ENCODE measurements at regions not wholly inside any gene's neighbourhood (a gene's known extent, or its start where the extent isn't known, plus 50 kb on each side); places are given as distances from the start of the nearest gene placed in this dataset.

DNA sequence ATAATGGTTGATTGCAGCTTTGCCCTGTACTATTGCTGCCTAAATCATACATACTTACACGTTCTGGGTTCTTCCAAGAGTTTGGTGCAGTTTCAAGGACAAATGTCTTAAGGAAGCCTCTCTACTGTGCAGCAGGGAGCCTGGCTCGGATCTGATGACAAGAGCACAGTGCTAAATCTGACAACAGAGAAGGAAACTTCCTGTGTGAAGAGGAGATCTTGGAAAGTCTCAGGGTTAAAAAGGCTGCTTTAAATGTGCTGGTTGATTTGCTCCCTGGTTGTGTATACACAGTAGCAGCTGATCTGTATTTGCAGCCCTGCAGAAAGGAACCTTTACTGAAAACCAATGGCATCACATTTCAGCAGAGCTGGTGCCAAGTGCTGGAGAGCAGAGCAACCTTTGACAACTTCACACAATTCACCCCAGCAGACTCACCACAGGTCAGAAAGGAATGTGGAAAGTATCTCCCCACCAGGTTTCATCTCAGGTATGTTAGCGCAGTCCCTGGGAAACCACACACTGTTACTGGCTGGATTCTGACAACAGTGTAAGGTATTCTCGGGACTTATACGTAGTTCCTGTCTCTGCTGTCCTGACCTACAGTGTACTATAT, 355.0 kb upstream of the ESRRG start (continued):
- TF ChIP-seq, protein P1, sequence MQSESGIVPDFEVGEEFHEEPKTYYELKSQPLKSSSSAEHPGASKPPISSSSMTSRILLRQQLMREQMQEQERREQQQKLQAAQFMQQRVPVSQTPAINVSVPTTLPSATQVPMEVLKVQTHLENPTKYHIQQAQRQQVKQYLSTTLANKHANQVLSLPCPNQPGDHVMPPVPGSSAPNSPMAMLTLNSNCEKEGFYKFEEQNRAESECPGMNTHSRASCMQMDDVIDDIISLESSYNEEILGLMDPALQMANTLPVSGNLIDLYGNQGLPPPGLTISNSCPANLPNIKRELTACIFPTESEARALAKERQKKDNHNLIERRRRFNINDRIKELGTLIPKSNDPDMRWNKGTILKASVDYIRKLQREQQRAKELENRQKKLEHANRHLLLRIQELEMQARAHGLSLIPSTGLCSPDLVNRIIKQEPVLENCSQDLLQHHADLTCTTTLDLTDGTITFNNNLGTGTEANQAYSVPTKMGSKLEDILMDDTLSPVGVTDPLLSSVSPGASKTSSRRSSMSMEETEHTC (IDR thresholded peaks at IDR 0.05): no peak
- TF ChIP-seq POLR2H (tag; IDR thresholded peaks at IDR 0.05; ENCODE audit: low read depth): no peak

DNA sequence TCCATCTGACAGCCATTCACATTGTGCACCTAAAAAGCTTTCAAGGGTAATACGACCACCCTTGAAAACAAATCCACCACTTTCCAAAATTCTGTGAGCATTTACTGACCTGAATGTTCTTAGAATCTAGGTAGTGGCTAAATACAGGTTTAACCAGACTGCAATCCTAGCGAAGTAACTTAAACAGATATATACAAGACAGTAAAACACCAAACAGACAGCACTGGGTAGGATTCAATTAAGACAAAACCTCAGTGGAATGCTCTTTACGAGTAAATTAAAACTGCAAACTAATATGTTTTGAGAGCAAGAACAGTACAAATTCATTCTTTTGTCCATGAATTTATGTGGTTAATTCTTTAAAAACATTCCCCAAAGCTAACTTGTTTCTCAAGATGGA, 354.2 kb upstream of the ESRRG start:
- WGBS (ENCODE audit: insufficient coverage, low coverage, missing lambda C conversion rate): 0% methylated on average over 3 of the region's 3 CpGs
- H4K20me1 ChIP-seq (replicated peaks; ENCODE audit: control insufficient read depth, insufficient read depth, low read length): no peaks in the 10 kb centered on the region
- H3K9me1 ChIP-seq (ENCODE audit: control insufficient read depth, insufficient read depth, low read length): no peaks in the 10 kb centered on the region
- H3K4me1 ChIP-seq (replicated peaks in 1 of 2; ENCODE audit: control insufficient read depth in 2 of 2, insufficient read depth in 2 of 2, low read length in 2 of 2): no peaks in the 10 kb centered on the region
- DNase-seq (ENCODE audit: extremely low read depth in 1 of 4, low spot score in 3 of 4): no peak
- ChIA-PET CTCF (ENCODE audit: low intra/inter-chr PET ratio) (no interaction called here), POLR2A (no interaction called here)
- no peak overlapping the region for H3K9ac ChIP-seq (ENCODE audit: insufficient read depth in 1 of 2, low read depth in 2 of 2, low read length in 2 of 2)
- H2AFZ ChIP-seq (ENCODE audit: low read depth, low read length): no peak overlapping the region
- no peaks in the 10 kb centered on the region for H3K79me2 ChIP-seq (ENCODE audit: control insufficient read depth, insufficient read depth, low read length)
- no peak for FAIRE-seq
- no peak overlapping the region for H3K27ac ChIP-seq (ENCODE audit: extremely low read depth, low read depth, low read length)
- H3K9me3 ChIP-seq (replicated peaks; ENCODE audit: control insufficient read depth, insufficient read depth, low read depth, low read length): no peaks in the 10 kb centered on the region
- BruUV-seq (replicated peaks): no TSS peak
- H3K4me3 ChIP-seq: no peak overlapping the region
- H3K36me3 ChIP-seq (ENCODE audit: control insufficient read depth, insufficient read depth, low read length): no peaks in the 10 kb centered on the region
- in situ Hi-C loops (cut with MboI): no loop called here
- no peak for ATAC-seq
- no peak overlapping the region for H3K4me2 ChIP-seq (ENCODE audit: insufficient read depth, low read length)
- intact Hi-C loops (cut with micrococcal nuclease): no loop called here
- no peaks in the 10 kb centered on the region for H3K27me3 ChIP-seq (ENCODE audit: control insufficient read depth in 2 of 2, insufficient read depth in 2 of 2, low read length in 2 of 2)
- TF ChIP-seq ZZZ3 (IDR thresholded peaks at IDR 0.05) (no peak), ZNF146 (CRISPR knock-in tag; IDR thresholded peaks at IDR 0.05; ENCODE audit: unreplicated experiment) (no peak), SP2 (IDR thresholded peaks at IDR 0.05; ENCODE audit: extremely low read depth, low read depth, low read length, poor library complexity, severe bottlenecking) (no peak), ZBED1 (IDR thresholded peaks at IDR 0.05) (no peak), ZNF143 (CRISPR knock-in tag; IDR thresholded peaks at IDR 0.05) (no peak), YY1 (IDR thresholded peaks at IDR 0.05; ENCODE audit: borderline replicate concordance in 1 of 3, control insufficient read depth in 1 of 3, extremely low read depth in 1 of 3, insufficient read depth in 3 of 3, insufficient read length in 1 of 3, insufficient replicate concordance in 2 of 3, low read depth in 1 of 3, low read length in 2 of 3) (no peak), NFATC3 (IDR thresholded peaks at IDR 0.05) (no peak), MED1 (CRISPR knock-in tag; IDR thresholded peaks at IDR 0.05; ENCODE audit: borderline replicate concordance) (no peak), TRIM24 (IDR thresholded peaks at IDR 0.05) (no peak), KLF13 (tag; IDR thresholded peaks at IDR 0.05; ENCODE audit: borderline replicate concordance, low read depth) (no peak), CAMTA2 (CRISPR knock-in tag; conservative IDR thresholded peaks at IDR 0.05) (no peak), SNRNP70 (optimal IDR thresholded peaks at IDR 0.05; ENCODE audit: low read depth, low read length) (no peak), EZH2 (IDR thresholded peaks at IDR 0.05; ENCODE audit: borderline replicate concordance, low read depth, low read length) (no peak), BHLHE40 (IDR thresholded peaks at IDR 0.05; ENCODE audit: low read length) (no peak), GATAD2B (IDR thresholded peaks at IDR 0.05; ENCODE audit: borderline replicate concordance) (no peak), ZNF561 (CRISPR knock-in tag; conservative IDR thresholded peaks at IDR 0.05) (no peak)
- TF ChIP-seq, protein P2, sequence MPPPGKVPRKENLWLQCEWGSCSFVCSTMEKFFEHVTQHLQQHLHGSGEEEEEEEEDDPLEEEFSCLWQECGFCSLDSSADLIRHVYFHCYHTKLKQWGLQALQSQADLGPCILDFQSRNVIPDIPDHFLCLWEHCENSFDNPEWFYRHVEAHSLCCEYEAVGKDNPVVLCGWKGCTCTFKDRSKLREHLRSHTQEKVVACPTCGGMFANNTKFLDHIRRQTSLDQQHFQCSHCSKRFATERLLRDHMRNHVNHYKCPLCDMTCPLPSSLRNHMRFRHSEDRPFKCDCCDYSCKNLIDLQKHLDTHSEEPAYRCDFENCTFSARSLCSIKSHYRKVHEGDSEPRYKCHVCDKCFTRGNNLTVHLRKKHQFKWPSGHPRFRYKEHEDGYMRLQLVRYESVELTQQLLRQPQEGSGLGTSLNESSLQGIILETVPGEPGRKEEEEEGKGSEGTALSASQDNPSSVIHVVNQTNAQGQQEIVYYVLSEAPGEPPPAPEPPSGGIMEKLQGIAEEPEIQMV (tag; conservative IDR thresholded peaks at IDR 0.05; ENCODE audit: low read depth): no peak
- TF ChIP-seq, protein P3, sequence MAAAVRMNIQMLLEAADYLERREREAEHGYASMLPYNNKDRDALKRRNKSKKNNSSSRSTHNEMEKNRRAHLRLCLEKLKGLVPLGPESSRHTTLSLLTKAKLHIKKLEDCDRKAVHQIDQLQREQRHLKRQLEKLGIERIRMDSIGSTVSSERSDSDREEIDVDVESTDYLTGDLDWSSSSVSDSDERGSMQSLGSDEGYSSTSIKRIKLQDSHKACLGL (CRISPR knock-in tag; IDR thresholded peaks at IDR 0.05; ENCODE audit: borderline replicate concordance, poor library complexity, severe bottlenecking): no peak
